ENCODE measurements at regions not wholly inside any gene's neighbourhood (a gene's known extent, or its start where the extent isn't known, plus 50 kb on each side); places are given as distances from the start of the nearest gene placed in this dataset.
"Not testable (repeated sequence)": the region's sequence is repeated elsewhere in the genome, so short reads cannot be mapped to it uniquely, and the experiment has no call there.

DNA sequence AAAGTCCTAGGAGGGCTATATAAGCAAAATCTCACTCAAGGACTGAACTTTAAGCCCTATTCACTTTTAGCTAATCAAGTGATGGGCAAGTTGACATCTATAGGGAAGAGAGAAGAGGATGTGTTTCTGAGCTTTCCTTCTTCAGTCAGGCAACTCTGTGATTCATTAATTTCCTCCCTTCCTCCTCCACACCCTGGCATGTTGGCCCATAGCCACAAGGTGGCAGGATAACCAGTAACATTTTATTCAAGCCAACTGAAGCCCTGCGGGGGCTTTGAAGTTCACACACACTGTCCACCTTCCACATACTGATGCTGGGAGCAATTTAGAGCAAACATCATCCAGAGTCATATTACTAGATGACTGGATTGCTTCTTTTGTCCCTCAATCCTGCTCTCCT lies 111.9 kb upstream of the POTEB2 start:
- not testable (repeated sequence) for H2BK120ac ChIP-seq (ENCODE audit: low read depth, low read length); H3K23ac ChIP-seq (ENCODE audit: low read length in 2 of 2); H3K4me2 ChIP-seq (ENCODE audit: low read length, poor library complexity, severe bottlenecking); H3K27me3 ChIP-seq (ENCODE audit: control insufficient read depth in 1 of 2, insufficient read depth in 1 of 2, low read length in 2 of 2); H3K79me1 ChIP-seq (replicated peaks; ENCODE audit: low read length, poor library complexity, severe bottlenecking); H3K18ac ChIP-seq (ENCODE audit: low read depth in 1 of 2, low read length in 2 of 2); H4K91ac ChIP-seq (ENCODE audit: low read length); H2AK5ac ChIP-seq (ENCODE audit: low read length, severe bottlenecking); H3K4me1 ChIP-seq (ENCODE audit: control insufficient read depth, insufficient read depth, low read depth, low read length); H3K9ac ChIP-seq (ENCODE audit: low read length); H3K4ac ChIP-seq (ENCODE audit: low read depth in 1 of 2, low read length in 2 of 2); H4K8ac ChIP-seq (ENCODE audit: low read length); H3K4me3 ChIP-seq (ENCODE audit: insufficient read depth in 1 of 2, low read depth in 1 of 2, low read length in 2 of 2); H2BK12ac ChIP-seq (ENCODE audit: low read length in 2 of 2); DNase-seq; H3K27ac ChIP-seq (ENCODE audit: low read length, poor library complexity, severe bottlenecking); H2BK5ac ChIP-seq (ENCODE audit: low read depth, low read length, poor library complexity, severe bottlenecking); H2BK15ac ChIP-seq (ENCODE audit: low read depth, poor library complexity, severe bottlenecking); H3K9me3 ChIP-seq (ENCODE audit: control insufficient read depth, low read length); H3K14ac ChIP-seq (ENCODE audit: low read length in 2 of 2); H3K36me3 ChIP-seq (ENCODE audit: control insufficient read depth in 1 of 2, insufficient read depth in 2 of 2, low read depth in 1 of 2, low read length in 2 of 2); H2AFZ ChIP-seq (ENCODE audit: low read depth, low read length)
- no CpG with 5 or more reads among the region's 1 CpG for WGBS

DNA sequence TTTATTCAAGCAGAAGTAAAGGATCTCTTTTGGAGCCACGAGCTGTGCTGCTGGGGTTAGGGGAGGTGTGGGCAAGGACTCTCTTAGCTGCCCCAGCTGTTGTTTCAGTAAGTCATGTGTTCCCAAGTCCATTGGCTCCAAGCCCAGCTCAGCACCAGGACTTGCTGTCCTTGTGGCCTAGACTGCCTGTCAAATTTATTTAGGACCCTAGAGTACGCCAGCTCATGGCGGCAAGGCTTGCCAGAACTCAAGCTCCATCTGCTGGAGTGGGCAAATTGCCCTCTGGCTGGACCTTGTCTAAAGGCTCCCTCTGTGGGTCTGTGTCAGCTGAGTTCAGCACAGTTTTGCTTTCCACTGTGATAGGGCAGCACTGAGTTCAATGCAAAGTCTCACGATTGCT lies 106.6 kb upstream of the POTEB2 start:
- H3K18ac ChIP-seq (ENCODE audit: low read depth in 1 of 2, low read length in 2 of 2); H3K4me1 ChIP-seq (ENCODE audit: control insufficient read depth, insufficient read depth, low read depth, low read length); H3K4me2 ChIP-seq (ENCODE audit: low read length, poor library complexity, severe bottlenecking); H2BK120ac ChIP-seq (ENCODE audit: low read depth, low read length); H3K27ac ChIP-seq (ENCODE audit: low read length, poor library complexity, severe bottlenecking); H3K9me3 ChIP-seq (ENCODE audit: control insufficient read depth, low read length); H4K8ac ChIP-seq (ENCODE audit: low read length); H3K9ac ChIP-seq (ENCODE audit: low read length); H3K27me3 ChIP-seq (ENCODE audit: control insufficient read depth in 1 of 2, insufficient read depth in 1 of 2, low read length in 2 of 2); H3K23ac ChIP-seq (ENCODE audit: low read length in 2 of 2); H3K4ac ChIP-seq (ENCODE audit: low read depth in 1 of 2, low read length in 2 of 2); DNase-seq; H2AFZ ChIP-seq (ENCODE audit: low read depth, low read length); H2BK5ac ChIP-seq (ENCODE audit: low read depth, low read length, poor library complexity, severe bottlenecking); H2BK12ac ChIP-seq (ENCODE audit: low read length in 2 of 2); H3K4me3 ChIP-seq (ENCODE audit: insufficient read depth in 1 of 2, low read depth in 1 of 2, low read length in 2 of 2); H4K91ac ChIP-seq (ENCODE audit: low read length); H2AK5ac ChIP-seq (ENCODE audit: low read length, severe bottlenecking); H3K79me1 ChIP-seq (replicated peaks; ENCODE audit: low read length, poor library complexity, severe bottlenecking); H3K36me3 ChIP-seq (ENCODE audit: control insufficient read depth in 1 of 2, insufficient read depth in 2 of 2, low read depth in 1 of 2, low read length in 2 of 2); H3K14ac ChIP-seq (ENCODE audit: low read length in 2 of 2); H2BK15ac ChIP-seq (ENCODE audit: low read depth, poor library complexity, severe bottlenecking): not testable (repeated sequence)
- no CpG with 5 or more reads among the region's 4 CpGs for WGBS

DNA sequence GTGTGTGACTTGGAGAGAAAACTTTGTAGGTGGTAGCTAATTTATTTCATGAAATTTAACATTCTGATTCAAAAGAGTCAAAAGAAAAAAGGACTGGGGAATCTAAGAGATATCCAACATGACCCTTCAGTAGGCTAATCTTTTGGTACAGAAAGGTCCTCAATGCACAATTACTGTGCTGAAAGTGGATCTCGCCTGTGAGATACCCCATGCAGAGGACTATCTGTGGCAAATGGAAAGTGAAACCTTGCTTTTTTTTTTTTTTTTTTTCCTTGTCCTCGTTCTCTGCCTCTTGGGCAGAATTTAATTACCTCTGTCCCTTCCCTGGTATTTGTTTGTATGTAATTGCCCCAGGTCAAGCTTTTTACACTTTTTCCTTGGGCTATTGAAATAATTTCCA lies 93.2 kb upstream of the POTEB2 start:
- H2AK5ac ChIP-seq (ENCODE audit: low read length, severe bottlenecking); H4K91ac ChIP-seq (ENCODE audit: low read length); H3K4me1 ChIP-seq (ENCODE audit: control insufficient read depth, insufficient read depth, low read depth, low read length); H3K9me3 ChIP-seq (ENCODE audit: control insufficient read depth, low read length); H4K8ac ChIP-seq (ENCODE audit: low read length); DNase-seq; H2BK5ac ChIP-seq (ENCODE audit: low read depth, low read length, poor library complexity, severe bottlenecking); H3K27ac ChIP-seq (ENCODE audit: low read length, poor library complexity, severe bottlenecking); H3K23ac ChIP-seq (ENCODE audit: low read length in 2 of 2); H2BK15ac ChIP-seq (ENCODE audit: low read depth, poor library complexity, severe bottlenecking); H3K36me3 ChIP-seq (ENCODE audit: control insufficient read depth in 1 of 2, insufficient read depth in 2 of 2, low read depth in 1 of 2, low read length in 2 of 2); H3K14ac ChIP-seq (ENCODE audit: low read length in 2 of 2); H2BK12ac ChIP-seq (ENCODE audit: low read length in 2 of 2); H2BK120ac ChIP-seq (ENCODE audit: low read depth, low read length); H3K4me3 ChIP-seq (ENCODE audit: insufficient read depth in 1 of 2, low read depth in 1 of 2, low read length in 2 of 2); H2AFZ ChIP-seq (ENCODE audit: low read depth, low read length); H3K27me3 ChIP-seq (ENCODE audit: control insufficient read depth in 1 of 2, insufficient read depth in 1 of 2, low read length in 2 of 2); H3K79me1 ChIP-seq (replicated peaks; ENCODE audit: low read length, poor library complexity, severe bottlenecking); H3K4ac ChIP-seq (ENCODE audit: low read depth in 1 of 2, low read length in 2 of 2); H3K9ac ChIP-seq (ENCODE audit: low read length); H3K4me2 ChIP-seq (ENCODE audit: low read length, poor library complexity, severe bottlenecking); H3K18ac ChIP-seq (ENCODE audit: low read depth in 1 of 2, low read length in 2 of 2): not testable (repeated sequence)
- WGBS, result no CpG with 5 or more reads among the region's 2 CpGs

DNA sequence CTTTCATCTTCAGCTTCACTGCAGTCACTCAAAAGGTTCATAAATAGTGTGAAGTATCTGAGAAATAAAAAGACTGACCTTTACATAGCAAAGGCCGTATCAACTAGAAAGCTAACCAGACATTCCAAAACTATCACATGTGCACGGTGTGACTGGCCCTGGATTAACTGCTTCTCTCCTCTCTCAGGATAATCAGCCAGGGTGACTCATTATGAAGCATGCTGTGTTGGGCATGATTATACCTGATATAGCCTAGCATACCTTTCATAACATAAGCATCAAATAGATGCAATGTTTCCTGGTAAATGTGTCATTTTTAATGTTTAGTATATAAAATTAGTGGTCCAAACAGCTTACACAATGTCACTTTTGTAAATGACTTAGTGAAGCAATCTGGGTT lies 63.2 kb upstream of the POTEB2 start:
- not testable (repeated sequence) for H3K27ac ChIP-seq (ENCODE audit: low read length, poor library complexity, severe bottlenecking); H3K79me1 ChIP-seq (replicated peaks; ENCODE audit: low read length, poor library complexity, severe bottlenecking); H3K4ac ChIP-seq (ENCODE audit: low read depth in 1 of 2, low read length in 2 of 2); H3K9me3 ChIP-seq (ENCODE audit: control insufficient read depth, low read length); H3K36me3 ChIP-seq (ENCODE audit: control insufficient read depth in 1 of 2, insufficient read depth in 2 of 2, low read depth in 1 of 2, low read length in 2 of 2); H3K14ac ChIP-seq (ENCODE audit: low read length in 2 of 2); H3K27me3 ChIP-seq (ENCODE audit: control insufficient read depth in 1 of 2, insufficient read depth in 1 of 2, low read length in 2 of 2); H2BK5ac ChIP-seq (ENCODE audit: low read depth, low read length, poor library complexity, severe bottlenecking); H2AK5ac ChIP-seq (ENCODE audit: low read length, severe bottlenecking); H2BK15ac ChIP-seq (ENCODE audit: low read depth, poor library complexity, severe bottlenecking); H2BK12ac ChIP-seq (ENCODE audit: low read length in 2 of 2); H3K23ac ChIP-seq (ENCODE audit: low read length in 2 of 2); H2AFZ ChIP-seq (ENCODE audit: low read depth, low read length); H2BK120ac ChIP-seq (ENCODE audit: low read depth, low read length); H3K4me3 ChIP-seq (ENCODE audit: insufficient read depth in 1 of 2, low read depth in 1 of 2, low read length in 2 of 2); H3K18ac ChIP-seq (ENCODE audit: low read depth in 1 of 2, low read length in 2 of 2); H4K8ac ChIP-seq (ENCODE audit: low read length); H4K91ac ChIP-seq (ENCODE audit: low read length); DNase-seq; H3K9ac ChIP-seq (ENCODE audit: low read length); H3K4me1 ChIP-seq (ENCODE audit: control insufficient read depth, insufficient read depth, low read depth, low read length); H3K4me2 ChIP-seq (ENCODE audit: low read length, poor library complexity, severe bottlenecking)
- no CpG with 5 or more reads among the region's 2 CpGs for WGBS

All from mesenchymal stem cell (in vitro differentiated cells and primary cell).